H9 (cell line): ENCODE measurements at regions not wholly inside any gene's neighbourhood (a gene's known extent, or its start where the extent isn't known, plus 50 kb on each side); places are given as distances from the start of the nearest gene placed in this dataset.

Experiments
- DNase-seq: peaks from one replicate; pipeline ENCODE4 v3.0.0-alpha.2; 2017
- H2AFZ ChIP-seq: one replicate; pipeline ENCODE4 v1.6.1; 2013; ENCODE audit warnings: mild to moderate bottlenecking, low read length, control low read depth, moderate library complexity
- H2AK5ac ChIP-seq: 2 replicates; pipeline ENCODE4 v1.6.1; 2013; ENCODE audit warnings: low read length, control low read depth, mixed read lengths; ENCODE audit not compliant: insufficient read length
- H2BK120ac ChIP-seq: one replicate; pipeline ENCODE4 v1.6.1; 2013; ENCODE audit warnings: low read depth, mild to moderate bottlenecking, low read length, control low read depth, inconsistent platforms; ENCODE audit not compliant: poor library complexity, severe bottlenecking
- H2BK12ac ChIP-seq: 2 replicates; pipeline ENCODE4 v1.6.1; 2013; ENCODE audit warnings: low read length, control low read depth, mixed read lengths, low read depth; ENCODE audit not compliant: insufficient read length
- H2BK15ac ChIP-seq: 2 replicates; pipeline ENCODE4 v1.6.1; 2013; ENCODE audit warnings: low read depth, low read length, control low read depth
- H2BK20ac ChIP-seq: one replicate; pipeline ENCODE4 v1.6.1; 2013; ENCODE audit warnings: low read depth, mild to moderate bottlenecking, low read length, control low read depth, inconsistent platforms; ENCODE audit not compliant: poor library complexity, severe bottlenecking
- H2BK5ac ChIP-seq: 2 replicates; pipeline ENCODE4 v1.6.1; 2013; ENCODE audit warnings: low read length, control low read depth, mixed read lengths; ENCODE audit not compliant: insufficient read length
- H3K14ac ChIP-seq: 2 replicates; pipeline ENCODE4 v1.6.1; 2013; ENCODE audit warnings: low read length, control low read depth; ENCODE audit not compliant: insufficient read depth
- H3K18ac ChIP-seq: 2 replicates; pipeline ENCODE4 v1.6.1; 2013; ENCODE audit warnings: low read depth, mild to moderate bottlenecking, mixed read lengths, low read length, control low read depth; ENCODE audit not compliant: insufficient read length
- H3K23ac ChIP-seq: 2 replicates; pipeline ENCODE4 v1.6.1; 2013; ENCODE audit warnings: low read length, control low read depth, mixed read lengths, low read depth; ENCODE audit not compliant: insufficient read length
- H3K23me2 ChIP-seq: 2 replicates; pipeline ENCODE4 v1.6.1; 2013; ENCODE audit warnings: low read depth, mild to moderate bottlenecking, mixed read lengths, low read length, control low read depth; ENCODE audit not compliant: insufficient read length, poor library complexity, severe bottlenecking
- H3K27ac ChIP-seq: 2 replicates; pipeline ENCODE4 v1.5.1; 2013; ENCODE audit warnings: low read length, control low read depth, mixed read lengths, low read depth; ENCODE audit not compliant: insufficient read length
- H3K27me3 ChIP-seq: 2 replicates; pipeline ENCODE4 v1.6.1; 2013; ENCODE audit warnings: low read length, control low read depth, inconsistent platforms; ENCODE audit not compliant: insufficient read depth
- H3K4ac ChIP-seq: 2 replicates; pipeline ENCODE4 v1.6.1; 2013; ENCODE audit warnings: low read depth, mild to moderate bottlenecking, control low read depth, inconsistent platforms, low read length, moderate library complexity
- H3K4me1 ChIP-seq: 2 replicates; pipeline ENCODE4 v1.6.1; 2013; ENCODE audit warnings: low read length, control low read depth, inconsistent platforms; ENCODE audit not compliant: insufficient read depth
- H3K4me2 ChIP-seq: 2 replicates; pipeline ENCODE4 v1.6.1; 2013; ENCODE audit warnings: low read length, control low read depth, mixed read lengths; ENCODE audit not compliant: insufficient read length, insufficient read depth
- H3K56ac ChIP-seq: 2 replicates; pipeline ENCODE4 v1.6.1; 2013; ENCODE audit warnings: low read depth, mild to moderate bottlenecking, mixed read lengths, low read length, control low read depth; ENCODE audit not compliant: insufficient read length
- H3K79me1 ChIP-seq: 2 replicates; pipeline ENCODE4 v1.6.1; 2013; ENCODE audit warnings: low read depth, mild to moderate bottlenecking, moderate library complexity, low read length, control low read depth, inconsistent platforms; ENCODE audit not compliant: insufficient read depth, poor library complexity, severe bottlenecking
- H3K79me2 ChIP-seq: 2 replicates; pipeline ENCODE4 v1.6.1; 2013; ENCODE audit warnings: low read length, control low read depth, inconsistent platforms; ENCODE audit not compliant: insufficient read depth
- H3K9ac ChIP-seq: 2 replicates; pipeline ENCODE4 v1.6.1; 2013; ENCODE audit warnings: low read length, control low read depth, mixed read lengths; ENCODE audit not compliant: insufficient read length; ENCODE audit errors: extremely low read depth
- H3K9me3 ChIP-seq: one replicate; pipeline ENCODE4 v1.6.1; 2013; ENCODE audit warnings: low read depth, low read length, inconsistent platforms; ENCODE audit not compliant: control insufficient read depth
- H3T11ph ChIP-seq: one replicate; pipeline ENCODE4 v1.6.1; 2013; ENCODE audit warnings: mild to moderate bottlenecking, low read length, control low read depth, inconsistent platforms
- H4K20me1 ChIP-seq: one replicate; pipeline ENCODE4 v1.6.1; 2013; ENCODE audit not compliant: control insufficient read depth, insufficient read length, insufficient read depth
- H4K5ac ChIP-seq: 2 replicates; pipeline ENCODE4 v1.6.1; 2013; ENCODE audit warnings: low read depth, mild to moderate bottlenecking, mixed read lengths, low read length, control low read depth; ENCODE audit not compliant: insufficient read length
- H4K8ac ChIP-seq: replicated peaks from 2 replicates; pipeline ENCODE4 v1.6.1; 2013; ENCODE audit warnings: low read length, control low read depth, mixed read lengths, low read depth; ENCODE audit not compliant: insufficient read length
- H4K91ac ChIP-seq: 2 replicates; pipeline ENCODE4 v1.6.1; 2013; ENCODE audit warnings: low read depth, mild to moderate bottlenecking, moderate library complexity, mixed read lengths, low read length, control low read depth; ENCODE audit not compliant: insufficient read length
- H3K27ac Mint-ChIP-seq, 3 experiments: 2 replicates in 2 of 3; 3 replicates in 1 of 3; pipeline ENCODE4 v1.8.0; 2020 to 2021; ENCODE audit warnings: mixed read lengths in 3 of 3, mild to moderate bottlenecking in 1 of 3, moderate library complexity in 1 of 3
- H3K27me3 Mint-ChIP-seq: 2 replicates; pipeline ENCODE4 v1.8.0; 2021; ENCODE audit warnings: low read depth, mild to moderate bottlenecking, moderate library complexity, mixed read lengths
- H3K36me3 Mint-ChIP-seq, 3 experiments: 2 replicates in 2 of 3; 3 replicates in 1 of 3; pipeline ENCODE4 v1.8.0; 2020 to 2021; ENCODE audit warnings: low read depth in 3 of 3, mixed read lengths in 3 of 3; ENCODE audit not compliant: insufficient read depth in 1 of 3
- H3K4me1 Mint-ChIP-seq, 2 experiments: 2 replicates each; pipeline ENCODE4 v1.8.0; 2020; ENCODE audit warnings: mixed read lengths in 2 of 2
- H3K4me3 Mint-ChIP-seq, 2 experiments: 2 replicates in 1 of 2; 3 replicates in 1 of 2; pipeline ENCODE4 v1.8.0; 2020 to 2021; ENCODE audit warnings: mild to moderate bottlenecking in 2 of 2, mixed read lengths in 2 of 2, moderate library complexity in 1 of 2
- H3K9me3 Mint-ChIP-seq, 2 experiments: 2 replicates in 1 of 2; 3 replicates in 1 of 2; pipeline ENCODE4 v1.8.0; 2020; ENCODE audit warnings: mild to moderate bottlenecking in 2 of 2, mixed read lengths in 2 of 2, moderate library complexity in 1 of 2
- WGBS: extraction: QIAGEN DNeasy Blood & Tissue Kit; methylation state at CpG from one replicate; pipeline ENCODE4 v1.1.7; 2013; ENCODE audit warnings: missing lambda C conversion rate, low lambda C conversion rate, mixed read lengths; ENCODE audit not compliant: insufficient read length; ENCODE audit errors: extremely low coverage; 5-methylcytosine and 5-hydroxymethylcytosine counted together
- TF ChIP-seq, protein P1 (sequence below): fragments of 200-600 bp; sonication (generic); conservative IDR thresholded peaks from 3 replicates; pipeline ENCODE4 v1.8.0; 2021; ENCODE audit warnings: antibody characterized with exemption, mild to moderate bottlenecking

- H2AFZ ChIP-seq, result no peak overlapping the region
- no peak overlapping the region for H2BK20ac ChIP-seq
- no peak overlapping the region for H2BK15ac ChIP-seq
- H3K23me2 ChIP-seq, result no peaks in the 10 kb centered on the region
- H3K27ac Mint-ChIP-seq, result no peak overlapping the region; a peak in 1 of 7 replicates
- H2AK5ac ChIP-seq, result no peak overlapping the region
- no peak overlapping the region for H3K4ac ChIP-seq
- no peak overlapping the region for H2BK120ac ChIP-seq
- TF ChIP-seq, protein P1, sequence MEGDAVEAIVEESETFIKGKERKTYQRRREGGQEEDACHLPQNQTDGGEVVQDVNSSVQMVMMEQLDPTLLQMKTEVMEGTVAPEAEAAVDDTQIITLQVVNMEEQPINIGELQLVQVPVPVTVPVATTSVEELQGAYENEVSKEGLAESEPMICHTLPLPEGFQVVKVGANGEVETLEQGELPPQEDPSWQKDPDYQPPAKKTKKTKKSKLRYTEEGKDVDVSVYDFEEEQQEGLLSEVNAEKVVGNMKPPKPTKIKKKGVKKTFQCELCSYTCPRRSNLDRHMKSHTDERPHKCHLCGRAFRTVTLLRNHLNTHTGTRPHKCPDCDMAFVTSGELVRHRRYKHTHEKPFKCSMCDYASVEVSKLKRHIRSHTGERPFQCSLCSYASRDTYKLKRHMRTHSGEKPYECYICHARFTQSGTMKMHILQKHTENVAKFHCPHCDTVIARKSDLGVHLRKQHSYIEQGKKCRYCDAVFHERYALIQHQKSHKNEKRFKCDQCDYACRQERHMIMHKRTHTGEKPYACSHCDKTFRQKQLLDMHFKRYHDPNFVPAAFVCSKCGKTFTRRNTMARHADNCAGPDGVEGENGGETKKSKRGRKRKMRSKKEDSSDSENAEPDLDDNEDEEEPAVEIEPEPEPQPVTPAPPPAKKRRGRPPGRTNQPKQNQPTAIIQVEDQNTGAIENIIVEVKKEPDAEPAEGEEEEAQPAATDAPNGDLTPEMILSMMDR, result no peak
- no peak overlapping the region for H3K56ac ChIP-seq
- WGBS, result no CpG with 5 or more reads among the region's 1 CpG
- no peaks in the 10 kb centered on the region for H3K9me3 ChIP-seq
- H4K5ac ChIP-seq, result no peak overlapping the region
- H3T11ph ChIP-seq, result no peak overlapping the region
- no peaks in the 10 kb centered on the region for H3K79me1 ChIP-seq
- no peak overlapping the region for H3K9ac ChIP-seq
- H3K18ac ChIP-seq, result no peak overlapping the region
- H4K8ac ChIP-seq, result no peak overlapping the region
- peaks cover 0 to 2% of the 10 kb centered on the region in 2 experiments; a peak in 1 of 5 replicates for H3K9me3 Mint-ChIP-seq
- H3K23ac ChIP-seq, result no peak overlapping the region
- H3K4me2 ChIP-seq, result no peak overlapping the region
- no peaks in the 10 kb centered on the region for H3K4me1 ChIP-seq
- H3K36me3 Mint-ChIP-seq, result no peaks in the 10 kb centered on the region
- no peaks in the 10 kb centered on the region for H4K20me1 ChIP-seq
- H3K4me3 Mint-ChIP-seq, result no peak overlapping the region
- peaks cover 9% of the 10 kb centered on the region in 2 experiments for H3K4me1 Mint-ChIP-seq
- no peaks in the 10 kb centered on the region for H3K79me2 ChIP-seq
- H2BK12ac ChIP-seq, result no peak overlapping the region
- no peaks in the 10 kb centered on the region for H3K27me3 Mint-ChIP-seq
- no peaks in the 10 kb centered on the region for H3K27me3 ChIP-seq
- no peak overlapping the region for H4K91ac ChIP-seq
- H3K14ac ChIP-seq, result no peak overlapping the region
- H2BK5ac ChIP-seq, result no peak overlapping the region
- no peak overlapping the region for H3K27ac ChIP-seq
- no peak for DNase-seq
Measured at GRCh38 chr1:96374076-96374762, 347.4 kb upstream of the PTBP2 start.
